ENCODE measurements at regions not wholly inside any gene's neighbourhood (a gene's known extent, or its start where the extent isn't known, plus 50 kb on each side); places are given as distances from the start of the nearest gene placed in this dataset.

DNA sequence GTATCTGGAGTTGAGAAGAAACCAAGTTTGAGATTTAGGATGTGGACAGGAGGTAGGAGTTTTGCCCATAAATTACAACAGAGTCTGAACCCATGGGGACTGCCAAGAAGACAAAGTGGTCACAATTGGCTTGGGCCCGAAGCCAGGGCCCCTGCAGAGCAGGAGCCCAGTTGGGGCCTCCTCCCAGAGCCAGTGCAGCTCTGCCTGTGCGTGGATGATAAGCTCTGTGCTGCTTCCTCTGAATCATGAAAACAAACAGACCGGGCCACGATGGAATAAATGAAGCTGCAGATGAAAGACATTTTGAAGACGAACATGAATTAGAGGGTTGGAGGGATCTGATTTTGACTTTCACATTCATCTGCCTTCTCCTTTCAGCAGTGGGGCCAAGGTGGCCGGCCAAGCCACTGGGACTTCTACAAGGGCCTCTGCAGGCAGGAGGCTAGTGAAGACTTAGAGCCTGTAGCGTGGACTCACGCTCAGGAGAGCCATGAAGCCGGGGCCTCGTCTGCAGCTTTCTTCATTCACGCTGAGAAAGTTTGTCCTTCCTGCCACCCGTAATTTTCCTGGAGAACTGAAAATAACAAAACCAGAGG, 156.8 kb upstream of the LYZL1 start (continued):
- TF ChIP-seq, protein P1, sequence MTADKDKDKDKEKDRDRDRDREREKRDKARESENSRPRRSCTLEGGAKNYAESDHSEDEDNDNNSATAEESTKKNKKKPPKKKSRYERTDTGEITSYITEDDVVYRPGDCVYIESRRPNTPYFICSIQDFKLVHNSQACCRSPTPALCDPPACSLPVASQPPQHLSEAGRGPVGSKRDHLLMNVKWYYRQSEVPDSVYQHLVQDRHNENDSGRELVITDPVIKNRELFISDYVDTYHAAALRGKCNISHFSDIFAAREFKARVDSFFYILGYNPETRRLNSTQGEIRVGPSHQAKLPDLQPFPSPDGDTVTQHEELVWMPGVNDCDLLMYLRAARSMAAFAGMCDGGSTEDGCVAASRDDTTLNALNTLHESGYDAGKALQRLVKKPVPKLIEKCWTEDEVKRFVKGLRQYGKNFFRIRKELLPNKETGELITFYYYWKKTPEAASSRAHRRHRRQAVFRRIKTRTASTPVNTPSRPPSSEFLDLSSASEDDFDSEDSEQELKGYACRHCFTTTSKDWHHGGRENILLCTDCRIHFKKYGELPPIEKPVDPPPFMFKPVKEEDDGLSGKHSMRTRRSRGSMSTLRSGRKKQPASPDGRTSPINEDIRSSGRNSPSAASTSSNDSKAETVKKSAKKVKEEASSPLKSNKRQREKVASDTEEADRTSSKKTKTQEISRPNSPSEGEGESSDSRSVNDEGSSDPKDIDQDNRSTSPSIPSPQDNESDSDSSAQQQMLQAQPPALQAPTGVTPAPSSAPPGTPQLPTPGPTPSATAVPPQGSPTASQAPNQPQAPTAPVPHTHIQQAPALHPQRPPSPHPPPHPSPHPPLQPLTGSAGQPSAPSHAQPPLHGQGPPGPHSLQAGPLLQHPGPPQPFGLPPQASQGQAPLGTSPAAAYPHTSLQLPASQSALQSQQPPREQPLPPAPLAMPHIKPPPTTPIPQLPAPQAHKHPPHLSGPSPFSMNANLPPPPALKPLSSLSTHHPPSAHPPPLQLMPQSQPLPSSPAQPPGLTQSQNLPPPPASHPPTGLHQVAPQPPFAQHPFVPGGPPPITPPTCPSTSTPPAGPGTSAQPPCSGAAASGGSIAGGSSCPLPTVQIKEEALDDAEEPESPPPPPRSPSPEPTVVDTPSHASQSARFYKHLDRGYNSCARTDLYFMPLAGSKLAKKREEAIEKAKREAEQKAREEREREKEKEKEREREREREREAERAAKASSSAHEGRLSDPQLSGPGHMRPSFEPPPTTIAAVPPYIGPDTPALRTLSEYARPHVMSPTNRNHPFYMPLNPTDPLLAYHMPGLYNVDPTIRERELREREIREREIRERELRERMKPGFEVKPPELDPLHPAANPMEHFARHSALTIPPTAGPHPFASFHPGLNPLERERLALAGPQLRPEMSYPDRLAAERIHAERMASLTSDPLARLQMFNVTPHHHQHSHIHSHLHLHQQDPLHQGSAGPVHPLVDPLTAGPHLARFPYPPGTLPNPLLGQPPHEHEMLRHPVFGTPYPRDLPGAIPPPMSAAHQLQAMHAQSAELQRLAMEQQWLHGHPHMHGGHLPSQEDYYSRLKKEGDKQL (CRISPR knock-in tag; IDR thresholded peaks at IDR 0.05; ENCODE audit: borderline replicate concordance): no peak
- no peak for TF ChIP-seq POLR2G (IDR thresholded peaks at IDR 0.05; ENCODE audit: low read depth, low read length)
- peak; percentile 90 to 93 for TF ChIP-seq KDM1A (IDR thresholded peaks at IDR 0.05)
- no peak for TF ChIP-seq MCM7 (IDR thresholded peaks at IDR 0.05)
- TF ChIP-seq ADNP (tag; IDR thresholded peaks at IDR 0.05): no peak
- peak; percentile 92 for TF ChIP-seq NCOR1 (IDR thresholded peaks at IDR 0.05)
- no peak for TF ChIP-seq CHD2 (IDR thresholded peaks at IDR 0.05; ENCODE audit: low read depth, low read length)
- TF ChIP-seq, protein P2, sequence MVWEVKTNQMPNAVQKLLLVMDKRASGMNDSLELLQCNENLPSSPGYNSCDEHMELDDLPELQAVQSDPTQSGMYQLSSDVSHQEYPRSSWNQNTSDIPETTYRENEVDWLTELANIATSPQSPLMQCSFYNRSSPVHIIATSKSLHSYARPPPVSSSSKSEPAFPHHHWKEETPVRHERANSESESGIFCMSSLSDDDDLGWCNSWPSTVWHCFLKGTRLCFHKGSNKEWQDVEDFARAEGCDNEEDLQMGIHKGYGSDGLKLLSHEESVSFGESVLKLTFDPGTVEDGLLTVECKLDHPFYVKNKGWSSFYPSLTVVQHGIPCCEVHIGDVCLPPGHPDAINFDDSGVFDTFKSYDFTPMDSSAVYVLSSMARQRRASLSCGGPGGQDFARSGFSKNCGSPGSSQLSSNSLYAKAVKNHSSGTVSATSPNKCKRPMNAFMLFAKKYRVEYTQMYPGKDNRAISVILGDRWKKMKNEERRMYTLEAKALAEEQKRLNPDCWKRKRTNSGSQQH (CRISPR knock-in tag; IDR thresholded peaks at IDR 0.05): no peak
- no peak for TF ChIP-seq CEBPB (tag; IDR thresholded peaks at IDR 0.05)
- TF ChIP-seq BMI1 (IDR thresholded peaks at IDR 0.05; ENCODE audit: low read length): no peak
- TF ChIP-seq NFE2 (IDR thresholded peaks at IDR 0.05; ENCODE audit: low read depth): no peak
- TF ChIP-seq, protein P3, sequence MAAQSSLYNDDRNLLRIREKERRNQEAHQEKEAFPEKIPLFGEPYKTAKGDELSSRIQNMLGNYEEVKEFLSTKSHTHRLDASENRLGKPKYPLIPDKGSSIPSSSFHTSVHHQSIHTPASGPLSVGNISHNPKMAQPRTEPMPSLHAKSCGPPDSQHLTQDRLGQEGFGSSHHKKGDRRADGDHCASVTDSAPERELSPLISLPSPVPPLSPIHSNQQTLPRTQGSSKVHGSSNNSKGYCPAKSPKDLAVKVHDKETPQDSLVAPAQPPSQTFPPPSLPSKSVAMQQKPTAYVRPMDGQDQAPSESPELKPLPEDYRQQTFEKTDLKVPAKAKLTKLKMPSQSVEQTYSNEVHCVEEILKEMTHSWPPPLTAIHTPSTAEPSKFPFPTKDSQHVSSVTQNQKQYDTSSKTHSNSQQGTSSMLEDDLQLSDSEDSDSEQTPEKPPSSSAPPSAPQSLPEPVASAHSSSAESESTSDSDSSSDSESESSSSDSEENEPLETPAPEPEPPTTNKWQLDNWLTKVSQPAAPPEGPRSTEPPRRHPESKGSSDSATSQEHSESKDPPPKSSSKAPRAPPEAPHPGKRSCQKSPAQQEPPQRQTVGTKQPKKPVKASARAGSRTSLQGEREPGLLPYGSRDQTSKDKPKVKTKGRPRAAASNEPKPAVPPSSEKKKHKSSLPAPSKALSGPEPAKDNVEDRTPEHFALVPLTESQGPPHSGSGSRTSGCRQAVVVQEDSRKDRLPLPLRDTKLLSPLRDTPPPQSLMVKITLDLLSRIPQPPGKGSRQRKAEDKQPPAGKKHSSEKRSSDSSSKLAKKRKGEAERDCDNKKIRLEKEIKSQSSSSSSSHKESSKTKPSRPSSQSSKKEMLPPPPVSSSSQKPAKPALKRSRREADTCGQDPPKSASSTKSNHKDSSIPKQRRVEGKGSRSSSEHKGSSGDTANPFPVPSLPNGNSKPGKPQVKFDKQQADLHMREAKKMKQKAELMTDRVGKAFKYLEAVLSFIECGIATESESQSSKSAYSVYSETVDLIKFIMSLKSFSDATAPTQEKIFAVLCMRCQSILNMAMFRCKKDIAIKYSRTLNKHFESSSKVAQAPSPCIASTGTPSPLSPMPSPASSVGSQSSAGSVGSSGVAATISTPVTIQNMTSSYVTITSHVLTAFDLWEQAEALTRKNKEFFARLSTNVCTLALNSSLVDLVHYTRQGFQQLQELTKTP (IDR thresholded peaks at IDR 0.05; ENCODE audit: low read depth in 1 of 2, partially characterized antibody in 2 of 2): peak in 1 of 2 experiments; percentile 52
- no peak for TF ChIP-seq MTF1 (CRISPR knock-in tag; IDR thresholded peaks at IDR 0.05; ENCODE audit: borderline replicate concordance)
- no peak for TF ChIP-seq ZNF778 (CRISPR knock-in tag; IDR thresholded peaks at IDR 0.05)
- no peak for TF ChIP-seq BRD4 (IDR thresholded peaks at IDR 0.05)
- TF ChIP-seq ZNF384 (IDR thresholded peaks at IDR 0.05; ENCODE audit: low read depth, low read length): no peak
- TF ChIP-seq CXXC5 (CRISPR knock-in tag; IDR thresholded peaks at IDR 0.05): peak; percentile 61
- no peak for TF ChIP-seq SREBF2 (CRISPR knock-in tag; IDR thresholded peaks at IDR 0.05)
- TF ChIP-seq HNRNPUL1 (IDR thresholded peaks at IDR 0.05; ENCODE audit: low read length): no peak
